ENCODE measurements at regions not wholly inside any gene's neighbourhood (a gene's known extent, or its start where the extent isn't known, plus 50 kb on each side); places are given as distances from the start of the nearest gene placed in this dataset.

DNA sequence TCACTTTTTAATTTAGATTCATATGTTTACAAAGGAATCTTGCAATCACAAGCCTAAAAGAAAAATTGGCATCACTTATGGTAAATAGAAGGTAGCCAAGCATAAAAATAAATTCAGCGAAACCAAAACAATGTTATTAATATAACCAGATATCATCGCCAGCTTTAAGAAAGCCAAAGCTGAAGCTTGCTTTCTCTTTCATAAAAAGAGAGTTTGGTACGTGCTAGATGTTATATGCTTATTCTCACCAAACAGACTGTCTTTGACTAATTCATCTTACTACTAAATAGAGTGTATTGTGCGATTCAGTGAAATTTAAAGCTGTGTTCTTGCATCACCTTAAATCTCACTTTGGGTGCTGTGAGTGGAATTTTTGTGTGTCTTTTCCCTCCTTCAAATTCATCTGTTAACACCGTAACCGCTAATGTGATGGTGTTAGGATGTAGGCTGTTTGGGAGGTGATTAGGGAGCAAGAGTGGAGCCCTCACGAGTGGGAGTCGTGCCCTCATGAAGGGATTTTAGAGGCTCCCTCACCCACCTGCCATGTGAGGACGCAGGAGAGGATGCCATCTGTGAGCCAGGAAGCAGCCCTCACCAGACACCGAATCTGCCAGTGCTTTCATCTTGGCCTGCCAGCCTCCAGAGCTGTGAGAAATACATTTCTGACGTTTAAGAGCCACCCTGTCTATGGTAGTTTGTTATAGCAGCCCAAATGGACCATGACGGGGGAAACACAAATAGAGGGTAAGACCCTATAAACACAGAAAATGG is 134.1 kb upstream of the TMEM45B start:
- H3K27ac ChIP-seq = no peak overlapping the region
- H3K36me3 ChIP-seq = no peaks in the 10 kb centered on the region
- 53 to 77% methylated on average over 8 to 12 of the region's 12 CpGs for WGBS, 2 donors (ENCODE audit: low coverage in 1 of 2)
- no peaks in the 10 kb centered on the region for H3K27me3 ChIP-seq
- no peak for ATAC-seq
- H3K4me1 ChIP-seq = no peaks in the 10 kb centered on the region
- H3K9me3 ChIP-seq = no peaks in the 10 kb centered on the region
- H3K4me3 ChIP-seq = no peak overlapping the region
- TF ChIP-seq, protein P1, sequence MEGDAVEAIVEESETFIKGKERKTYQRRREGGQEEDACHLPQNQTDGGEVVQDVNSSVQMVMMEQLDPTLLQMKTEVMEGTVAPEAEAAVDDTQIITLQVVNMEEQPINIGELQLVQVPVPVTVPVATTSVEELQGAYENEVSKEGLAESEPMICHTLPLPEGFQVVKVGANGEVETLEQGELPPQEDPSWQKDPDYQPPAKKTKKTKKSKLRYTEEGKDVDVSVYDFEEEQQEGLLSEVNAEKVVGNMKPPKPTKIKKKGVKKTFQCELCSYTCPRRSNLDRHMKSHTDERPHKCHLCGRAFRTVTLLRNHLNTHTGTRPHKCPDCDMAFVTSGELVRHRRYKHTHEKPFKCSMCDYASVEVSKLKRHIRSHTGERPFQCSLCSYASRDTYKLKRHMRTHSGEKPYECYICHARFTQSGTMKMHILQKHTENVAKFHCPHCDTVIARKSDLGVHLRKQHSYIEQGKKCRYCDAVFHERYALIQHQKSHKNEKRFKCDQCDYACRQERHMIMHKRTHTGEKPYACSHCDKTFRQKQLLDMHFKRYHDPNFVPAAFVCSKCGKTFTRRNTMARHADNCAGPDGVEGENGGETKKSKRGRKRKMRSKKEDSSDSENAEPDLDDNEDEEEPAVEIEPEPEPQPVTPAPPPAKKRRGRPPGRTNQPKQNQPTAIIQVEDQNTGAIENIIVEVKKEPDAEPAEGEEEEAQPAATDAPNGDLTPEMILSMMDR (IDR thresholded peaks at IDR 0.05) = no peak
- TF ChIP-seq POLR2A (IDR thresholded peaks at IDR 0.05) (no peak), POLR2AphosphoS5 (IDR thresholded peaks at IDR 0.05) (no peak), EP300 (IDR thresholded peaks at IDR 0.05) (no peak)

DNA sequence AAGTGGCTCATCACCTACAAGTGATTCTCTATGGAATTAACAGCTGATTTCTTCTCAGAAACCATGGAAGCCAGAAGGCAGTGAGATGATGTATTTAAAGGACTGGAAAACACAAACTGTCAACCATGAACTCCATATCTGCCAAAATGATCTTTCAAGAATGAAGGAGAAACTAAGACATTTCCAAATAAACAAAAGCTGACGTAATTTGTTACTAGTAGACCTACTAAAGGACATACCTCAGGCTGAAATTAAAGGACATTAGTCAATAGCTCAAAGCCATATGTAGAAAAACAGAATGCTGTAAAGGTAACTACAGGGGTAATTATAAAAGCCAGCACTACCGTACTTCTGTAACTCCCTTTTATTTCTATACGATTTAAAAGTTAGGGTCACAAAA is 129.4 kb upstream of the TMEM45B start:
- no peak overlapping the region for H3K27ac ChIP-seq
- ATAC-seq = no peak
- no peaks in the 10 kb centered on the region for H3K9me3 ChIP-seq
- no peaks in the 10 kb centered on the region for H3K27me3 ChIP-seq
- H3K4me1 ChIP-seq = no peaks in the 10 kb centered on the region
- TF ChIP-seq, protein P1 (IDR thresholded peaks at IDR 0.05) = no peak
- TF ChIP-seq EP300 (IDR thresholded peaks at IDR 0.05) = no peak
- no peak for TF ChIP-seq POLR2AphosphoS5 (IDR thresholded peaks at IDR 0.05)
- TF ChIP-seq POLR2A (IDR thresholded peaks at IDR 0.05) = no peak
- no peaks in the 10 kb centered on the region for H3K36me3 ChIP-seq
- H3K4me3 ChIP-seq = no peak overlapping the region
- WGBS, 2 donors (ENCODE audit: low coverage in 1 of 2) = 60 to 66% methylated on average over 3 of the region's 3 CpGs

DNA sequence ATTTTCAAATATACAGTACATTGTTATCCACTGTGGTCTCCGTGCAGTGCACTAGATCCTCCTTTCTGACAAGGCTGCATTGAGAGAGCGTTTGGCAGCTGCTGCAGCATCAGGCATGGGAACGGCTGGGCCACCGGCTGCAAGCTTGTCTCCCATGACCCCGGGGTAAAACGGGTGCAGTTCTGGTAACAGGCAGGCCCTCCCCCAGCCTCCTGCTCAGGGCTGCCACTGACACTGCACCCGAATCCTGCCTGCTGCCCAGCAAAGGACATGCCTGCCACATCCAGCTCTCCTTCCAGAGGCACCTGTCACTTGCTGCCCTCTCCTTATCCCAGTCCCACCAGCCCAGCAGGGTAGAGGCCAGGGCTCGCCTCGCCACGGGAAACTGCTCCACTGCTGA is 124.5 kb upstream of the TMEM45B start:
- Histone ChIP-seq H3K4me3 (no peak overlapping the region), H3K4me1 (peaks cover 0 to 8% (median 0%) of the 10 kb centered on the region in 3 donors), H3K27ac (no peak overlapping the region), H3K36me3 (no peaks in the 10 kb centered on the region), H3K9me3 (no peaks in the 10 kb centered on the region), H3K27me3 (peaks cover 25% of the 10 kb centered on the region)
- 48 to 69% methylated on average over 2 of the region's 10 CpGs for WGBS, 2 donors (ENCODE audit: low coverage in 1 of 2)
- TF ChIP-seq EP300 (IDR thresholded peaks at IDR 0.05) (no peak), POLR2A (IDR thresholded peaks at IDR 0.05) (no peak), POLR2AphosphoS5 (IDR thresholded peaks at IDR 0.05) (no peak)
- TF ChIP-seq, protein P1 (IDR thresholded peaks at IDR 0.05) = no peak
- no peak for ATAC-seq

DNA sequence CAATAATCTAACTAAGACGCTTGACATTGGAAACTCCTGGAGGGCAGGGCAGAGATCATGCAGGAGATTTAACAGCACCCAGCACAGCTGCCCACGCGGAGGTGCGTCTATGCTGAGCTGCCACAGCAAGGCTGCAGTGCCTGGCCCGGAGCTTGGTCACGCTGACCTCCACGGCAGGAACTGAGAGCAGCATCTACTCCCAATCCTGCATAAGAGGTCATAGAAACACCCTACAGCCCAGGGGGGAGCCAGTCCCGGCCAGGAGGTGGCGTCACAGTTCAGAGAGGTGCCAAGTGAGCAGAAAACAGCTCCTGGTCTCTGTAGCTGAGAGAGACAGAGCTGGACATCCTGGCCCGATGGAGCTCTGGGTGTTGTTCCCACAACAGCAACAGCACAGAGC is 121.1 kb upstream of the TMEM45B start:
- TF ChIP-seq POLR2A (IDR thresholded peaks at IDR 0.05) = no peak
- TF ChIP-seq POLR2AphosphoS5 (IDR thresholded peaks at IDR 0.05) = no peak
- no peak for TF ChIP-seq EP300 (IDR thresholded peaks at IDR 0.05)
- TF ChIP-seq, protein P1 (IDR thresholded peaks at IDR 0.05) = no peak
- Histone ChIP-seq H3K4me3 (no peak overlapping the region), H3K36me3 (no peaks in the 10 kb centered on the region), H3K9me3 (no peaks in the 10 kb centered on the region), H3K27ac (no peak overlapping the region), H3K4me1 (peaks cover 0 to 8% (median 0%) of the 10 kb centered on the region in 3 donors), H3K27me3 (peaks cover 56% of the 10 kb centered on the region)
- WGBS, 2 donors (ENCODE audit: low coverage in 1 of 2) = 60 to 80% methylated on average over 1 to 3 of the region's 10 CpGs
- ATAC-seq = no peak

DNA sequence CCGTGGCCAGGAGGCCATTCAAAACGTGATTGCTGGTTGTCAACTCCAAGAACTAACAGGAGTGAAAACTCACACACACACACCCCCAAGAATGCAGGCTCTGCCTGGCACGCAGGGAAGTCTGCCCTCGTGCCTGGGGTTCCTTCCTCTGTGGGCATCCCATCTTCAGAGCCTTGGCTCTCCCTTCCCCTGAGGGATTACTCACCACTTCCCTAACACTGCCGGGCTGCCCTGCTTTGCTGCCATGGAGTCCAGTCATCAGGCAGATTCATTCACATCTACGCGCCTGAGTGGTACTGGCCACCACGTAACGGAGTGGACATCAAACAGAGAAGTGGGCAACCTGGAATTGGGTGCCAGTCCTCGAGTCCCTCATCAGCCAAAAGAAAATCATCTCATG is 120.7 kb upstream of the TMEM45B start:
- Histone ChIP-seq H3K36me3 (no peaks in the 10 kb centered on the region), H3K27me3 (peaks cover 61% of the 10 kb centered on the region), H3K4me1 (peaks cover 0 to 8% (median 0%) of the 10 kb centered on the region in 3 donors), H3K27ac (no peak overlapping the region), H3K4me3 (no peak overlapping the region), H3K9me3 (no peaks in the 10 kb centered on the region)
- 94% methylated on average over 3 of the region's 10 CpGs; no CpG with 5 or more reads in 1 of the 2 donors for WGBS, 2 donors (ENCODE audit: low coverage in 1 of 2)
- TF ChIP-seq POLR2A (IDR thresholded peaks at IDR 0.05) (no peak), EP300 (IDR thresholded peaks at IDR 0.05) (no peak), POLR2AphosphoS5 (IDR thresholded peaks at IDR 0.05) (no peak)
- TF ChIP-seq, protein P1 (IDR thresholded peaks at IDR 0.05) = no peak
- no peak for ATAC-seq
